ENCODE measurements at regions not wholly inside any gene's neighbourhood (a gene's known extent, or its start where the extent isn't known, plus 50 kb on each side); places are given as distances from the start of the nearest gene placed in this dataset.

DNA sequence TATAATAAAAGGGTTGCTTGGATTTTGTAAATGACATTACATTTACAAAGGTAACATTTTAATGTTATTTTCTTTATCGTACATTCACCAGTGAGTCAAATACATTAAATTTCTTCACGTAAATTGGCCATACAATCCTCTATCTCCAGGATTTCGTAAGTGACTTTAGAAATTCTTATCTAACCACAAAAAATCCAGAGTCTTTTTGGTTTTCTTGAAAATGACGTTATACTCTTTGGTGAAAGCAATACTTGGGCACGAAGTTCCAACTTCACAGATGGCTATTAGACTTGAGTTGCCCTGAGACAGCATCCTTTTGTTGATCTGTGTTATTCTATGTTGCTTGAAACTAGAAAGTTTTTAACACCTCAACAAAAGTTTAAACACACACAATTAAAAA, 87.4 kb upstream of the CDH10 start:
- H3K4me3 ChIP-seq (replicated peaks; ENCODE audit: insufficient read depth, low read length), result no peak overlapping the region
- H3K27me3 ChIP-seq (ENCODE audit: insufficient read depth, poor library complexity, severe bottlenecking), result no peaks in the 10 kb centered on the region
- DNase-seq (ENCODE audit: low read depth in 1 of 2, low spot score in 1 of 2), result no peak
- no peak overlapping the region for H3K27ac ChIP-seq (replicated peaks)
- TF ChIP-seq, protein P1, sequence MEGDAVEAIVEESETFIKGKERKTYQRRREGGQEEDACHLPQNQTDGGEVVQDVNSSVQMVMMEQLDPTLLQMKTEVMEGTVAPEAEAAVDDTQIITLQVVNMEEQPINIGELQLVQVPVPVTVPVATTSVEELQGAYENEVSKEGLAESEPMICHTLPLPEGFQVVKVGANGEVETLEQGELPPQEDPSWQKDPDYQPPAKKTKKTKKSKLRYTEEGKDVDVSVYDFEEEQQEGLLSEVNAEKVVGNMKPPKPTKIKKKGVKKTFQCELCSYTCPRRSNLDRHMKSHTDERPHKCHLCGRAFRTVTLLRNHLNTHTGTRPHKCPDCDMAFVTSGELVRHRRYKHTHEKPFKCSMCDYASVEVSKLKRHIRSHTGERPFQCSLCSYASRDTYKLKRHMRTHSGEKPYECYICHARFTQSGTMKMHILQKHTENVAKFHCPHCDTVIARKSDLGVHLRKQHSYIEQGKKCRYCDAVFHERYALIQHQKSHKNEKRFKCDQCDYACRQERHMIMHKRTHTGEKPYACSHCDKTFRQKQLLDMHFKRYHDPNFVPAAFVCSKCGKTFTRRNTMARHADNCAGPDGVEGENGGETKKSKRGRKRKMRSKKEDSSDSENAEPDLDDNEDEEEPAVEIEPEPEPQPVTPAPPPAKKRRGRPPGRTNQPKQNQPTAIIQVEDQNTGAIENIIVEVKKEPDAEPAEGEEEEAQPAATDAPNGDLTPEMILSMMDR (IDR thresholded peaks at IDR 0.05; ENCODE audit: insufficient read depth, low read length), result no peak

DNA sequence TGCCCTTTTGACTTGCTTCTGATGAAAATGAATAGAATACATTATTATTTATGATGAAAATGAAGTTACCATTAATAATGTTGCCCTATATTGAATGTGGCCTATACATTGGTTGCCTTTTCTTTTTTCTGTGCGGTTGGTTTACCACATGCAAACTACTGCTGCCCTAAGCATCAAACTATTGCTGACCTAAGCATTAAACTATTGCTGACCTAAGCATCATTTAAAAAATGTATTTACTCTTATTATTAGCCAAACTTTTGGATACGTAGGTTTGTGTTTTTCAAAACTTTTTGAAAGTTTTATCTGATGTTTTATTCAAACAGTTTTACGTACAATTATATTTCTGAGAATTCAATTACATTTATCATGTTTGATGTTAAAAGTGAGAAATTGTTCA, 76.0 kb upstream of the CDH10 start:
- no peak overlapping the region for H3K27ac ChIP-seq (replicated peaks)
- TF ChIP-seq GABPA (IDR thresholded peaks at IDR 0.05; ENCODE audit: low read depth), result no peak
- TF ChIP-seq, protein P1 (IDR thresholded peaks at IDR 0.05; ENCODE audit: insufficient read depth, low read length), result no peak
- no peak for TF ChIP-seq POLR2AphosphoS5 (IDR thresholded peaks at IDR 0.05; ENCODE audit: low read depth)
- TF ChIP-seq, protein P2, sequence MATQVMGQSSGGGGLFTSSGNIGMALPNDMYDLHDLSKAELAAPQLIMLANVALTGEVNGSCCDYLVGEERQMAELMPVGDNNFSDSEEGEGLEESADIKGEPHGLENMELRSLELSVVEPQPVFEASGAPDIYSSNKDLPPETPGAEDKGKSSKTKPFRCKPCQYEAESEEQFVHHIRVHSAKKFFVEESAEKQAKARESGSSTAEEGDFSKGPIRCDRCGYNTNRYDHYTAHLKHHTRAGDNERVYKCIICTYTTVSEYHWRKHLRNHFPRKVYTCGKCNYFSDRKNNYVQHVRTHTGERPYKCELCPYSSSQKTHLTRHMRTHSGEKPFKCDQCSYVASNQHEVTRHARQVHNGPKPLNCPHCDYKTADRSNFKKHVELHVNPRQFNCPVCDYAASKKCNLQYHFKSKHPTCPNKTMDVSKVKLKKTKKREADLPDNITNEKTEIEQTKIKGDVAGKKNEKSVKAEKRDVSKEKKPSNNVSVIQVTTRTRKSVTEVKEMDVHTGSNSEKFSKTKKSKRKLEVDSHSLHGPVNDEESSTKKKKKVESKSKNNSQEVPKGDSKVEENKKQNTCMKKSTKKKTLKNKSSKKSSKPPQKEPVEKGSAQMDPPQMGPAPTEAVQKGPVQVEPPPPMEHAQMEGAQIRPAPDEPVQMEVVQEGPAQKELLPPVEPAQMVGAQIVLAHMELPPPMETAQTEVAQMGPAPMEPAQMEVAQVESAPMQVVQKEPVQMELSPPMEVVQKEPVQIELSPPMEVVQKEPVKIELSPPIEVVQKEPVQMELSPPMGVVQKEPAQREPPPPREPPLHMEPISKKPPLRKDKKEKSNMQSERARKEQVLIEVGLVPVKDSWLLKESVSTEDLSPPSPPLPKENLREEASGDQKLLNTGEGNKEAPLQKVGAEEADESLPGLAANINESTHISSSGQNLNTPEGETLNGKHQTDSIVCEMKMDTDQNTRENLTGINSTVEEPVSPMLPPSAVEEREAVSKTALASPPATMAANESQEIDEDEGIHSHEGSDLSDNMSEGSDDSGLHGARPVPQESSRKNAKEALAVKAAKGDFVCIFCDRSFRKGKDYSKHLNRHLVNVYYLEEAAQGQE (IDR thresholded peaks at IDR 0.05; ENCODE audit: insufficient replicate concordance, low read depth), result no peak
- no peaks in the 10 kb centered on the region for H3K27me3 ChIP-seq (ENCODE audit: insufficient read depth, poor library complexity, severe bottlenecking)
- no peak for DNase-seq (ENCODE audit: low read depth in 1 of 2, low spot score in 1 of 2)
- no peak overlapping the region for H3K4me3 ChIP-seq (replicated peaks; ENCODE audit: insufficient read depth, low read length)

DNA sequence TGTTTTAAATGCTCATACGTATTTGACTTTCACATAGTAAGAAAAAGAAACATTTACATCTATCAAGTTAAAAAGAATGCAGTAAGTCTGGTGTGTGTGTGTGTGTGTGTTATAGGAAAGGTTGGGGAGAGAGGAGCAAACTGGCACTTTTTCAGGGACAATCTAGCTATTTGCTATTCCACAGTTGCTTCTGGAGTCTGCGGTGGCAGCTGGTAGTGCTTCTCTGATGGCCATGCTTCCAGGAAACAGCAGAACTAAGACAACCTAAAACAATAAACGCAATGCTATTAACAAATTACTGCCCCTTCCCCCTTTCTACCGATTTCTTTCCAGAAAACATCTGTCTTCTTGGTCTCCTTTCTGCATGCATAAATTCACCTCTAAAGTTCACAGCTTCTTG, 70.0 kb upstream of the CDH10 start:
- Histone ChIP-seq H3K27ac (replicated peaks) (no peak overlapping the region), H3K27me3 (ENCODE audit: insufficient read depth, poor library complexity, severe bottlenecking) (no peaks in the 10 kb centered on the region), H3K4me3 (replicated peaks; ENCODE audit: insufficient read depth, low read length) (no peak overlapping the region)
- DNase-seq (ENCODE audit: low read depth in 1 of 2, low spot score in 1 of 2), result no peak
- TF ChIP-seq GABPA (IDR thresholded peaks at IDR 0.05; ENCODE audit: low read depth), result no peak
- no peak for TF ChIP-seq SPI1 (IDR thresholded peaks at IDR 0.05; ENCODE audit: borderline replicate concordance, low read depth)
- TF ChIP-seq, protein P2 (IDR thresholded peaks at IDR 0.05; ENCODE audit: insufficient replicate concordance, low read depth), result no peak
- TF ChIP-seq, protein P1 (IDR thresholded peaks at IDR 0.05; ENCODE audit: insufficient read depth, low read length), result no peak
- no peak for TF ChIP-seq POLR2AphosphoS5 (IDR thresholded peaks at IDR 0.05; ENCODE audit: low read depth)

DNA sequence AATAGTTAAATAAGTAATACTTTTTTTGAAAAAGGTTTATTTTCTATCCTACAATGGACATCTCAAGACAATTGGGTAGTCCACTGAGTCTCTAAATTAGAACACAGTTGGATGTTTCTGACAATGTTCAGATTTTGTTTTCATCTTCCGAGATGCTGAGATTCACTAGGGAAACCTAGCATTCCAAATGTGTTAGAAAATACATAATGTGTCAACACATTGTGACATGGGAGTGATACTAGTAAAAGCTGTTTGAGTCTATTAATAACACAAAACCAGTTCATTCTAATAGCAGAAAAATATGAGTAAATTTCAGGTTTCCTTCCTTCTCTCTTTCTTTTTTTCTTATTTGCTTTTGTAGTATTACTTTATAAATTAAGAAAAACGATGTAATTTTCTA, 68.2 kb upstream of the CDH10 start:
- no peak for DNase-seq (ENCODE audit: low read depth in 1 of 2, low spot score in 1 of 2)
- no peaks in the 10 kb centered on the region for H3K27me3 ChIP-seq (ENCODE audit: insufficient read depth, poor library complexity, severe bottlenecking)
- H3K4me3 ChIP-seq (replicated peaks; ENCODE audit: insufficient read depth, low read length), result no peak overlapping the region
- H3K27ac ChIP-seq (replicated peaks), result no peak overlapping the region
- TF ChIP-seq, protein P2 (IDR thresholded peaks at IDR 0.05; ENCODE audit: insufficient replicate concordance, low read depth), result no peak
- TF ChIP-seq GABPA (IDR thresholded peaks at IDR 0.05; ENCODE audit: low read depth) (no peak), SPI1 (IDR thresholded peaks at IDR 0.05; ENCODE audit: borderline replicate concordance, low read depth) (no peak), POLR2AphosphoS5 (IDR thresholded peaks at IDR 0.05; ENCODE audit: low read depth) (no peak)
- TF ChIP-seq, protein P1 (IDR thresholded peaks at IDR 0.05; ENCODE audit: insufficient read depth, low read length), result no peak

Measured in HL-60 (cell line).